ENCODE measurements at regions not wholly inside any gene's neighbourhood (a gene's known extent, or its start where the extent isn't known, plus 50 kb on each side); places are given as distances from the start of the nearest gene placed in this dataset.

DNA sequence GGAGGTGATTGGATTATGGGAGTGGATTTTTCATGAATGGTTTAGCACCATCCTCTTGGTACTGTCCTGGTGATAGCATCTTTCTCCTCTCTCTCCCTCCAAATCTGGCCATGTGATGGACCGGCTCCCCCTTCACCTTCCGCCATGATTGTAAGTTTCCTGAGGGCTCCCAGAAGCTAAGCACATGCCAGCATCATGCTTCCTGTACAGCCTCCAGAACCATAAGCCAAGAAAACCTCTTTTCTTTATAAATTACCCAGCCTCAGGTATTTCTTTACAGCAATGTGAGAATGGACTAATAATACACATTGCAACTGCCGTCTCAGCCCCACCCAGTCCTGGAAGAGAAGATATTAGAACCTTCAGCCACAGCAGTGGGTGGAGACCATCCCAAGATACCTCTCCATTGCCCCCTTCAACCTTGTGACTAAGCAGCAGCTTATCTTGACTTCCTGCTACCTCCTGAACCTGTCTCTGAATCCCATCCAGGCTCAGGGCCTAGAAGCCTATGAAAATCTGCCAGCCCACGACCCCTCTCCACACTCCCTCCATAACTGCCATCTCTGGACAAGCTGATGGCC lies 81.8 kb upstream of the AGAP1 start:
- H3K4me3 ChIP-seq (ENCODE audit: low read length) = no peak overlapping the region
- TF ChIP-seq, protein P1, sequence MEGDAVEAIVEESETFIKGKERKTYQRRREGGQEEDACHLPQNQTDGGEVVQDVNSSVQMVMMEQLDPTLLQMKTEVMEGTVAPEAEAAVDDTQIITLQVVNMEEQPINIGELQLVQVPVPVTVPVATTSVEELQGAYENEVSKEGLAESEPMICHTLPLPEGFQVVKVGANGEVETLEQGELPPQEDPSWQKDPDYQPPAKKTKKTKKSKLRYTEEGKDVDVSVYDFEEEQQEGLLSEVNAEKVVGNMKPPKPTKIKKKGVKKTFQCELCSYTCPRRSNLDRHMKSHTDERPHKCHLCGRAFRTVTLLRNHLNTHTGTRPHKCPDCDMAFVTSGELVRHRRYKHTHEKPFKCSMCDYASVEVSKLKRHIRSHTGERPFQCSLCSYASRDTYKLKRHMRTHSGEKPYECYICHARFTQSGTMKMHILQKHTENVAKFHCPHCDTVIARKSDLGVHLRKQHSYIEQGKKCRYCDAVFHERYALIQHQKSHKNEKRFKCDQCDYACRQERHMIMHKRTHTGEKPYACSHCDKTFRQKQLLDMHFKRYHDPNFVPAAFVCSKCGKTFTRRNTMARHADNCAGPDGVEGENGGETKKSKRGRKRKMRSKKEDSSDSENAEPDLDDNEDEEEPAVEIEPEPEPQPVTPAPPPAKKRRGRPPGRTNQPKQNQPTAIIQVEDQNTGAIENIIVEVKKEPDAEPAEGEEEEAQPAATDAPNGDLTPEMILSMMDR (conservative IDR thresholded peaks at IDR 0.05; ENCODE audit: low read length) = no peak
- no peak for DNase-seq (ENCODE audit: low read depth)

DNA sequence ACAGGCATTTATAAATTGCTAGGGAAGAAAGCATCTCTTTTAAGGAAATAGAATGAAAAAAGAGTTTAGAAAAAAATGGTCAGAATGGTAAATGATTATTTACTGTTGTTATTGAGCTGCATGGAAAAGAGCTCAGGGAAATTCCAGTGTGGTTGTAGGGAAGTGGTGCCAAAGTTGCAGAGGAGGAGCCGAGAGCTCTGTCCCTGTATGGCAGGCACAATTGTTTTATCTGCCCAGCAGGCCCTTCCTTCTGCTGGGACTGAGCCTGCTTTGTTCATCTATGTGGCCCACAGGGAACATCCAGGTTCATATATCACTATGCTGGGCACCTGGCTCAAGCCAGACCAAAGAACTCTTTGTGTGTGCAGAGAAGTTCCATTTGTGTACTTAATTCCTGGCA lies 80.8 kb upstream of the AGAP1 start:
- no peak overlapping the region for H3K4me3 ChIP-seq (ENCODE audit: low read length)
- no peak for DNase-seq (ENCODE audit: low read depth)
- TF ChIP-seq, protein P1 (conservative IDR thresholded peaks at IDR 0.05; ENCODE audit: low read length) = no peak

DNA sequence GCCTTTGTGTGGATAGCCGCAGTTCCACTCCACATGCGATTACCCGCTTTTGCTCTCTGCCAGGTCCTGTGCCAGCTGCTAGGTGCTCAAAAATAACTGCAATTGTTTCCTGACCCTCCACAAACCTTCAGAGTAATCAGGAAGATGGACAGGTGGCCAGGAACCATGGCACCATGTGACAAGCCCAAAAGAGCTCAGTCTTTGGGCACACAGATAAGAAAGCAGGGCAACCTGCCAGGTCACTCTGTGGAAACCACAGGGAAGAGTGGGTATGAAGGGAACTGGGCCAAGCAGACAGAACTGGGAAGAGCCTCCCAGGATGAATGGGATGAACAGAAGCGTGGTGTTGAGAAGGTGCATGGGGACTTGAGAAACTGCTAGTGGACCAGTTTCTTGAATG lies 79.4 kb upstream of the AGAP1 start:
- no peak overlapping the region for H3K4me3 ChIP-seq (ENCODE audit: low read length)
- DNase-seq (ENCODE audit: low read depth) = no peak
- TF ChIP-seq, protein P1 (conservative IDR thresholded peaks at IDR 0.05; ENCODE audit: low read length) = no peak

DNA sequence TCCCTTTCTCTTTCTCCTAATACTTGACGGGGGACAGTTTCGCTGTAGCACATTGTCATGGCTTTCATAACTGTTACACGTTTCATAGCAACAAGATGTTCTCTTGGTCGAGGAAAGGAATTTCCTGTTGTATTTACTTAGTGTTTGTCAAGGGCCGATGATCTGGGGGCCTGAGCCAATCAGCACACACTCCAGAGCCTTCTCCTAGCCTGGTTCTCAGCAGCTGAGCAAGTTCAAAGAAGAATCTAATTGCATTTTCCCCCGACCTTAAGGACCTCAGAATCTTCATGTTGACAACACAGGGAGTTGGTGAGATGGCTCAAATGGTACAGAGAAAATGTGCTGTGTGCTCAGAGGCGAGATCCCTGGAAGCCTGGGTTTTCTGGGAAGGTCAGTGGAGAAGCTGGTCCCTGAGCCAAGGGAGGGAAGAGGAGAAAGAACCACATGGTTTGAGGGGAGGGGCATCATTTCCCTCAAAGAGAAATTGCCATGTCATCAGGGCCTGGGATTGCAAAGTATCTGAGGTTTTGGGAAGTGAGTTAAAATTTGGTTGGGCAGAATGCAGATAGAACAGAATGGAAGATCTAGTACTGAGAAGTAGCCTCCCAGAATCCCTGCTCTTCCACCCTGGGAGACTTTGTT lies 76.9 kb upstream of the AGAP1 start:
- DNase-seq (ENCODE audit: low read depth) = peak; percentile 50
- H3K4me3 ChIP-seq (ENCODE audit: low read length) = no peak overlapping the region
- TF ChIP-seq, protein P1 (conservative IDR thresholded peaks at IDR 0.05; ENCODE audit: low read length) = no peak

DNA sequence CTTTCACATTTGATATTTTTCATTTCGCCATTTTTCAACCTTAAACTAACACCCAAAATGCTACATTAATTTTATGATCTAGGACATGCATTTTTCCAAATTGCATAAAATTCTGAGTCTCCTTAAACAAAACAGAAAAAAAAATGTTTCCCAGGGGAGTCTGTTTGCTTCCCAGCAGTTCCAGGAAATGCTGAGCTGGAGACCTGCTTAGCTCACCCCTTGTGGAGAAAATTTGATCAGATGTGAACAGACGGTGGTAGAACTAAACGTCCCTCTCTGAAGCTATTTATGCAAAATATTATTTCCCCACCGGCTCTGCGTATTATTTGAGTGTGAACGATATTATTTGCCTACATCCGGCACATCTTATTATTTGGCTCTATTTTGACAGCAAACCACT lies 74.9 kb upstream of the AGAP1 start:
- no peak for DNase-seq (ENCODE audit: low read depth)
- no peak overlapping the region for H3K4me3 ChIP-seq (ENCODE audit: low read length)
- TF ChIP-seq, protein P1 (conservative IDR thresholded peaks at IDR 0.05; ENCODE audit: low read length) = no peak

DNA sequence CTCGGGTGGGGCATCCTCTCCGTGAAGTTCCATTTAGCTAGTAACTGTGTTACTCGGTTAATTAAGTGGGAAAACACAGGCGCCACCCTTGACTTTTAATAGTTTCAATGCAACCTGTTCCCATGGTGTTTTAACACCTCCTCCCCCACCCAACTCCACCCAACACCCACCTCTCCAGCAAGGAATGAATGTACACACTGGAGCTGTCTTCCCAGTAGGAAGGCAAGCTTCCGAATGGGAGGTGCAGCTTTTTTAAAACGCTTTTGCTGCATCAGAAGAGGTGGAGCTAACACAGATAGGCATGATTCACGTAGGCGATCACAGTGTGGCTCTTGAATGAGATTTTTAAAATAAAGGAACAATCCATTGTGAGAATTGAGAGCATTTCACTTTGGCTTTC lies 73.8 kb upstream of the AGAP1 start:
- H3K4me3 ChIP-seq (ENCODE audit: low read length) = no peak overlapping the region
- no peak for DNase-seq (ENCODE audit: low read depth)
- TF ChIP-seq, protein P1 (conservative IDR thresholded peaks at IDR 0.05; ENCODE audit: low read length) = no peak

DNA sequence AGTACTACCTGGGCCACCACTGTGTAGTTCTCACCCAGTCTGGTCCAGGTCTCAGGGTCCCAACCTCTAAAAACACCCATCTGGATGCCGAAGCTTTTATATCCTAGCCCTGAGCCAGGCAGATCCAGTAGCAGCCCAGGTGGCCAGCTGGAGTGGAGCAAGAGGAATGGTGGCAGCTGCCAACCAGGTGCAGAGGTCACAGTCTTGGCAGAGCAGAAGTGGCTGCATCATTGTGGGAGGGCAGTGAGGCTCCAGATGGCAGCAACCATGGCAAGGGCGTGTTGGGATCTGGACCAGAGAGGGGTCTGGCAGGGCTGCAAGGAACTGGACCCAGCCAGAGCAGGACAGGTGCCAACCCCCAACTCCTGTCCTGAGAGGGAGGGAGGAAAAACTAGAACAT lies 72.2 kb upstream of the AGAP1 start:
- TF ChIP-seq, protein P1 (conservative IDR thresholded peaks at IDR 0.05; ENCODE audit: low read length) = no peak
- DNase-seq (ENCODE audit: low read depth) = no peak
- H3K4me3 ChIP-seq (ENCODE audit: low read length) = no peak overlapping the region

Data from AG10803 (cell line).